OCI-LY1 (cell line): ENCODE measurements at regions not wholly inside any gene's neighbourhood (a gene's known extent, or its start where the extent isn't known, plus 50 kb on each side); places are given as distances from the start of the nearest gene placed in this dataset.

Source experiments
- H2AFZ ChIP-seq: fragments of 200-600 bp; sonication (generic), shearing (Covaris generic); 2 replicates; pipeline ENCODE4 v1.6.0; 2014; ENCODE audit warnings: antibody characterized with exemption, mild to moderate bottlenecking, low read length
- H3F3A ChIP-seq: fragments of 200-600 bp; sonication (generic), shearing (Covaris generic); 2 replicates; pipeline ENCODE4 v1.6.0; 2014; ENCODE audit warnings: mild to moderate bottlenecking, antibody characterized with exemption, low read length, moderate library complexity; ENCODE audit not compliant: insufficient read depth
- H3K27ac ChIP-seq: fragments of 200-600 bp; sonication (generic); 2 replicates; pipeline ENCODE4 v1.5.1; 2014; ENCODE audit warnings: low read length, mixed run types, mild to moderate bottlenecking, low read depth; ENCODE audit not compliant: poor library complexity, severe bottlenecking
- H3K27me3 ChIP-seq: fragments of 200-600 bp; sonication (generic); 2 replicates; pipeline ENCODE4 v1.6.0; 2014; ENCODE audit warnings: antibody characterized with exemption, mild to moderate bottlenecking, low read length, moderate library complexity; ENCODE audit not compliant: insufficient read depth
- H3K36me3 ChIP-seq: fragments of 200-600 bp; sonication (generic); 2 replicates; pipeline ENCODE4 v1.6.1; 2014; ENCODE audit warnings: mild to moderate bottlenecking, antibody characterized with exemption, low read length, moderate library complexity, mixed read lengths; ENCODE audit not compliant: insufficient read depth
- H3K4me1 ChIP-seq: fragments of 200-600 bp; sonication (generic); 2 replicates; pipeline ENCODE4 v1.5.1; 2014; ENCODE audit warnings: mild to moderate bottlenecking, low read length, moderate library complexity; ENCODE audit not compliant: insufficient read depth, severe bottlenecking
- H3K4me2 ChIP-seq: fragments of 200-600 bp; sonication (generic), shearing (Covaris generic); 2 replicates; pipeline ENCODE4 v1.6.1; 2014; ENCODE audit warnings: low read length
- H3K4me3 ChIP-seq: fragments of 200-600 bp; sonication (generic); 2 replicates; pipeline ENCODE4 v1.5.1; 2014; ENCODE audit warnings: low read length, low read depth, mild to moderate bottlenecking, mixed read lengths; ENCODE audit not compliant: poor library complexity, severe bottlenecking
- H3K79me2 ChIP-seq: fragments of 200-600 bp; shearing (Covaris generic); 2 replicates; pipeline ENCODE4 v1.6.1; 2016; ENCODE audit warnings: mixed run types, low read length, mixed read lengths; ENCODE audit not compliant: insufficient read depth
- H3K9ac ChIP-seq: fragments of 200-600 bp; sonication (generic), shearing (Covaris generic); 2 replicates; pipeline ENCODE4 v1.6.1; 2014; ENCODE audit warnings: mild to moderate bottlenecking, low read length, mixed read lengths
- H3K9me2 ChIP-seq: fragments of 200-600 bp; sonication (generic), shearing (Covaris generic); 2 replicates; pipeline ENCODE4 v1.6.1; 2014; ENCODE audit warnings: low read depth, mild to moderate bottlenecking, low read length, mixed read lengths
- H3K9me3 ChIP-seq: fragments of 200-600 bp; shearing (Covaris generic); 2 replicates; pipeline ENCODE4 v1.6.1; 2014; ENCODE audit warnings: low read length, mixed read lengths
- H4K20me1 ChIP-seq: fragments of 200-600 bp; sonication (generic), shearing (Covaris generic); 2 replicates; pipeline ENCODE4 v1.6.0; 2016; ENCODE audit warnings: mild to moderate bottlenecking, low read length; ENCODE audit not compliant: insufficient read depth
- CTCF ChIP-seq: fragments of 200-600 bp; sonication (generic), shearing (Covaris generic); IDR thresholded peaks from 2 replicates; pipeline ENCODE4 v1.5.1; 2017; ENCODE audit warnings: mild to moderate bottlenecking, antibody characterized with exemption, low read length, moderate library complexity, mixed read lengths
- EZH2 ChIP-seq: fragments of 200-600 bp; sonication (generic), shearing (Covaris generic); IDR thresholded peaks from 2 replicates; pipeline ENCODE4 v1.8.0; 2017; ENCODE audit warnings: borderline replicate concordance, mixed run types, mild to moderate bottlenecking, antibody characterized with exemption, low read length, moderate library complexity, mixed read lengths

- TF ChIP-seq EZH2 = no peak
- H3K9me3 ChIP-seq = peaks cover 5% of the 10 kb centered on the region; the same call in 1 of the 2 replicates
- peaks cover 44% of the 10 kb centered on the region for H3K36me3 ChIP-seq
- no peaks in the 10 kb centered on the region for H3F3A ChIP-seq
- no peaks in the 10 kb centered on the region for H3K9me2 ChIP-seq
- H3K79me2 ChIP-seq = no peaks in the 10 kb centered on the region
- H2AFZ ChIP-seq = no peak overlapping the region
- no peaks in the 10 kb centered on the region for H3K4me1 ChIP-seq
- no peak overlapping the region for H3K27ac ChIP-seq
- H3K27me3 ChIP-seq = no peaks in the 10 kb centered on the region
- H3K4me3 ChIP-seq = no peak overlapping the region
- no peak overlapping the region for H3K4me2 ChIP-seq
- H3K9ac ChIP-seq = no peak overlapping the region
- no peaks in the 10 kb centered on the region for H4K20me1 ChIP-seq
These were observed 291.9 kb downstream of the IGSF11 start for GRCh38 chr3:118742760-118743159.

GRCh38 chr3:118744186-118744585 is 290.5 kb downstream of the IGSF11 start:
- no peak overlapping the region for H3K9ac ChIP-seq
- H3K4me2 ChIP-seq = no peak overlapping the region
- no peak overlapping the region for H3K27ac ChIP-seq
- no peaks in the 10 kb centered on the region for H3F3A ChIP-seq
- H3K27me3 ChIP-seq = no peaks in the 10 kb centered on the region
- no peaks in the 10 kb centered on the region for H3K9me2 ChIP-seq
- H3K4me1 ChIP-seq = no peaks in the 10 kb centered on the region
- no peak overlapping the region for H3K4me3 ChIP-seq
- peaks cover 5% of the 10 kb centered on the region; the same call in 1 of the 2 replicates for H3K9me3 ChIP-seq
- TF ChIP-seq EZH2 (no peak), CTCF (no peak)
- H2AFZ ChIP-seq = no peak overlapping the region
- no peaks in the 10 kb centered on the region for H4K20me1 ChIP-seq
- peaks cover 44% of the 10 kb centered on the region for H3K36me3 ChIP-seq
- no peaks in the 10 kb centered on the region for H3K79me2 ChIP-seq

- Histone ChIP-seq H3K9me3 (no peaks in the 10 kb centered on the region), H3K4me2 (no peak overlapping the region), H3K4me1 (peaks cover 4% of the 10 kb centered on the region), H3K9ac (no peak overlapping the region), H3K4me3 (no peak overlapping the region), H3K9me2 (no peaks in the 10 kb centered on the region), H3K27me3 (no peaks in the 10 kb centered on the region), H3K27ac (no peak overlapping the region), H2AFZ (no peak overlapping the region), H4K20me1 (no peaks in the 10 kb centered on the region), H3F3A (no peaks in the 10 kb centered on the region), H3K36me3 (peaks cover 6% of the 10 kb centered on the region), H3K79me2 (no peaks in the 10 kb centered on the region)
- TF ChIP-seq CTCF (no peak), EZH2 (no peak)
These were observed 280.0 kb downstream of the IGSF11 start for GRCh38 chr3:118754406-118755252.
